ENCODE measurements at regions not wholly inside any gene's neighbourhood (a gene's known extent, or its start where the extent isn't known, plus 50 kb on each side); places are given as distances from the start of the nearest gene placed in this dataset.

GRCh38 chr2:36271266-36271665 lies 84.3 kb upstream of the CRIM1 start:
- H3K27me3 ChIP-seq (ENCODE audit: control insufficient read depth in 1 of 2, insufficient read depth in 2 of 2, low read length in 2 of 2) = no peaks in the 10 kb centered on the region
- H3K27ac ChIP-seq (ENCODE audit: low read depth, low read length) = no peak overlapping the region
- H3K36me3 ChIP-seq (ENCODE audit: insufficient read depth, low read length) = no peaks in the 10 kb centered on the region

GRCh38 chr2:36270758-36271157 lies 84.8 kb upstream of the CRIM1 start:
- Histone ChIP-seq H3K27ac (ENCODE audit: low read depth, low read length) (no peak overlapping the region), H3K9me3 (ENCODE audit: low read length) (no peaks in the 10 kb centered on the region), H3K27me3 (ENCODE audit: control insufficient read depth in 1 of 2, insufficient read depth in 2 of 2, low read length in 2 of 2) (no peaks in the 10 kb centered on the region), H3K36me3 (ENCODE audit: insufficient read depth, low read length) (no peaks in the 10 kb centered on the region), H3K9ac (ENCODE audit: low read length) (no peak overlapping the region), H3K4me1 (ENCODE audit: insufficient read depth, low read length) (no peaks in the 10 kb centered on the region), H3K4me3 (ENCODE audit: low read depth in 1 of 2, low read length in 2 of 2) (no peak overlapping the region)

More at GRCh38 chr2:36271266-36271665, 84.3 kb upstream of the CRIM1 start:
- Histone ChIP-seq H3K9me3 (ENCODE audit: low read length) (no peaks in the 10 kb centered on the region), H3K4me3 (ENCODE audit: low read depth in 1 of 2, low read length in 2 of 2) (no peak overlapping the region), H3K4me1 (ENCODE audit: insufficient read depth, low read length) (no peaks in the 10 kb centered on the region), H3K9ac (ENCODE audit: low read length) (no peak overlapping the region)

- Histone ChIP-seq H3K9me3 (ENCODE audit: low read length) (no peaks in the 10 kb centered on the region), H3K36me3 (ENCODE audit: insufficient read depth, low read length) (no peaks in the 10 kb centered on the region), H3K4me3 (ENCODE audit: low read depth in 1 of 2, low read length in 2 of 2) (no peak overlapping the region), H3K27ac (ENCODE audit: low read depth, low read length) (no peak overlapping the region), H3K27me3 (ENCODE audit: control insufficient read depth in 1 of 2, insufficient read depth in 2 of 2, low read length in 2 of 2) (no peaks in the 10 kb centered on the region), H3K4me1 (ENCODE audit: insufficient read depth, low read length) (no peaks in the 10 kb centered on the region), H3K9ac (ENCODE audit: low read length) (no peak overlapping the region)
Observed at GRCh38 chr2:36267194-36267593, 88.4 kb upstream of the CRIM1 start.

- H3K27me3 ChIP-seq (ENCODE audit: control insufficient read depth in 1 of 2, insufficient read depth in 2 of 2, low read length in 2 of 2) = no peaks in the 10 kb centered on the region
- H3K9ac ChIP-seq (ENCODE audit: low read length) = no peak overlapping the region
- H3K4me3 ChIP-seq (ENCODE audit: low read depth in 1 of 2, low read length in 2 of 2) = no peak overlapping the region
- no peak overlapping the region for H3K27ac ChIP-seq (ENCODE audit: low read depth, low read length)
- H3K4me1 ChIP-seq (ENCODE audit: insufficient read depth, low read length) = no peaks in the 10 kb centered on the region
- no peaks in the 10 kb centered on the region for H3K36me3 ChIP-seq (ENCODE audit: insufficient read depth, low read length)
- no peaks in the 10 kb centered on the region for H3K9me3 ChIP-seq (ENCODE audit: low read length)
Observed at GRCh38 chr2:36266536-36267121, 88.9 kb upstream of the CRIM1 start.

GRCh38 chr2:36262581-36262980 lies 93.0 kb upstream of the CRIM1 start:
- H3K27me3 ChIP-seq (ENCODE audit: control insufficient read depth in 1 of 2, insufficient read depth in 2 of 2, low read length in 2 of 2) = no peaks in the 10 kb centered on the region
- H3K9me3 ChIP-seq (ENCODE audit: low read length) = no peaks in the 10 kb centered on the region
- no peaks in the 10 kb centered on the region for H3K4me1 ChIP-seq (ENCODE audit: insufficient read depth, low read length)
- H3K27ac ChIP-seq (ENCODE audit: low read depth, low read length) = no peak overlapping the region
- no peaks in the 10 kb centered on the region for H3K36me3 ChIP-seq (ENCODE audit: insufficient read depth, low read length)
- H3K4me3 ChIP-seq (ENCODE audit: low read depth in 1 of 2, low read length in 2 of 2) = no peak overlapping the region
- H3K9ac ChIP-seq (ENCODE audit: low read length) = no peak overlapping the region

GRCh38 chr2:36255863-36256262 lies 99.7 kb upstream of the CRIM1 start:
- no peak overlapping the region for H3K27ac ChIP-seq (ENCODE audit: low read depth, low read length)
- no peak overlapping the region for H3K4me3 ChIP-seq (ENCODE audit: low read depth in 1 of 2, low read length in 2 of 2)
- no peaks in the 10 kb centered on the region for H3K36me3 ChIP-seq (ENCODE audit: insufficient read depth, low read length)
- H3K9me3 ChIP-seq (ENCODE audit: low read length) = no peaks in the 10 kb centered on the region
- H3K9ac ChIP-seq (ENCODE audit: low read length) = no peak overlapping the region
- no peaks in the 10 kb centered on the region for H3K27me3 ChIP-seq (ENCODE audit: control insufficient read depth in 1 of 2, insufficient read depth in 2 of 2, low read length in 2 of 2)
- H3K4me1 ChIP-seq (ENCODE audit: insufficient read depth, low read length) = no peaks in the 10 kb centered on the region

- Histone ChIP-seq H3K4me1 (ENCODE audit: insufficient read depth, low read length) (no peaks in the 10 kb centered on the region), H3K9me3 (ENCODE audit: low read length) (no peaks in the 10 kb centered on the region), H3K4me3 (ENCODE audit: low read depth in 1 of 2, low read length in 2 of 2) (no peak overlapping the region), H3K27me3 (ENCODE audit: control insufficient read depth in 1 of 2, insufficient read depth in 2 of 2, low read length in 2 of 2) (no peaks in the 10 kb centered on the region), H3K36me3 (ENCODE audit: insufficient read depth, low read length) (no peaks in the 10 kb centered on the region), H3K9ac (ENCODE audit: low read length) (no peak overlapping the region), H3K27ac (ENCODE audit: low read depth, low read length) (no peak overlapping the region)
Observed at GRCh38 chr2:36253086-36253485, 102.5 kb upstream of the CRIM1 start.

GRCh38 chr2:36246320-36246990 lies 109.1 kb upstream of the CRIM1 start:
- Histone ChIP-seq H3K27me3 (ENCODE audit: control insufficient read depth in 1 of 2, insufficient read depth in 2 of 2, low read length in 2 of 2) (no peaks in the 10 kb centered on the region), H3K27ac (ENCODE audit: low read depth, low read length) (no peak overlapping the region), H3K9ac (ENCODE audit: low read length) (no peak overlapping the region), H3K9me3 (ENCODE audit: low read length) (no peaks in the 10 kb centered on the region), H3K4me3 (ENCODE audit: low read depth in 1 of 2, low read length in 2 of 2) (no peak overlapping the region), H3K4me1 (ENCODE audit: insufficient read depth, low read length) (no peaks in the 10 kb centered on the region), H3K36me3 (ENCODE audit: insufficient read depth, low read length) (no peaks in the 10 kb centered on the region)

GRCh38 chr2:36245651-36246050 lies 109.9 kb upstream of the CRIM1 start:
- H3K9me3 ChIP-seq (ENCODE audit: low read length) = no peaks in the 10 kb centered on the region
- no peaks in the 10 kb centered on the region for H3K27me3 ChIP-seq (ENCODE audit: control insufficient read depth in 1 of 2, insufficient read depth in 2 of 2, low read length in 2 of 2)
- H3K36me3 ChIP-seq (ENCODE audit: insufficient read depth, low read length) = no peaks in the 10 kb centered on the region
- H3K4me3 ChIP-seq (ENCODE audit: low read depth in 1 of 2, low read length in 2 of 2) = no peak overlapping the region
- no peak overlapping the region for H3K9ac ChIP-seq (ENCODE audit: low read length)
- no peaks in the 10 kb centered on the region for H3K4me1 ChIP-seq (ENCODE audit: insufficient read depth, low read length)
- no peak overlapping the region for H3K27ac ChIP-seq (ENCODE audit: low read depth, low read length)

GRCh38 chr2:36238106-36238505 lies 117.5 kb upstream of the CRIM1 start:
- Histone ChIP-seq H3K9ac (ENCODE audit: low read length) (no peak overlapping the region), H3K27ac (ENCODE audit: low read depth, low read length) (no peak overlapping the region), H3K9me3 (ENCODE audit: low read length) (no peaks in the 10 kb centered on the region)

GRCh38 chr2:36235882-36236281 lies 119.7 kb upstream of the CRIM1 start:
- Histone ChIP-seq H3K4me3 (ENCODE audit: low read depth in 1 of 2, low read length in 2 of 2) (no peak overlapping the region), H3K9me3 (ENCODE audit: low read length) (no peaks in the 10 kb centered on the region), H3K27me3 (ENCODE audit: control insufficient read depth in 1 of 2, insufficient read depth in 2 of 2, low read length in 2 of 2) (no peaks in the 10 kb centered on the region), H3K27ac (ENCODE audit: low read depth, low read length) (no peak overlapping the region), H3K4me1 (ENCODE audit: insufficient read depth, low read length) (no peaks in the 10 kb centered on the region), H3K36me3 (ENCODE audit: insufficient read depth, low read length) (no peaks in the 10 kb centered on the region), H3K9ac (ENCODE audit: low read length) (no peak overlapping the region)

More at GRCh38 chr2:36238106-36238505, 117.5 kb upstream of the CRIM1 start:
- Histone ChIP-seq H3K4me1 (ENCODE audit: insufficient read depth, low read length) (no peaks in the 10 kb centered on the region), H3K36me3 (ENCODE audit: insufficient read depth, low read length) (no peaks in the 10 kb centered on the region), H3K4me3 (ENCODE audit: low read depth in 1 of 2, low read length in 2 of 2) (no peak overlapping the region), H3K27me3 (ENCODE audit: control insufficient read depth in 1 of 2, insufficient read depth in 2 of 2, low read length in 2 of 2) (no peaks in the 10 kb centered on the region)

GRCh38 chr2:36235426-36235825 lies 120.2 kb upstream of the CRIM1 start:
- Histone ChIP-seq H3K4me1 (ENCODE audit: insufficient read depth, low read length) (no peaks in the 10 kb centered on the region), H3K27ac (ENCODE audit: low read depth, low read length) (no peak overlapping the region), H3K9me3 (ENCODE audit: low read length) (no peaks in the 10 kb centered on the region), H3K9ac (ENCODE audit: low read length) (no peak overlapping the region), H3K36me3 (ENCODE audit: insufficient read depth, low read length) (no peaks in the 10 kb centered on the region), H3K4me3 (ENCODE audit: low read depth in 1 of 2, low read length in 2 of 2) (no peak overlapping the region), H3K27me3 (ENCODE audit: control insufficient read depth in 1 of 2, insufficient read depth in 2 of 2, low read length in 2 of 2) (no peaks in the 10 kb centered on the region)

Measured in muscle layer of colon (tissue), 2 donors.